Retina (tissue), 1 donor: ENCODE measurements at regions not wholly inside any gene's neighbourhood (a gene's known extent, or its start where the extent isn't known, plus 50 kb on each side); places are given as distances from the start of the nearest gene placed in this dataset.

ENCODE experiments used
- DNase-seq: peaks from one replicate; pipeline ENCODE4 v3.0.0-alpha.2; 2016

DNA sequence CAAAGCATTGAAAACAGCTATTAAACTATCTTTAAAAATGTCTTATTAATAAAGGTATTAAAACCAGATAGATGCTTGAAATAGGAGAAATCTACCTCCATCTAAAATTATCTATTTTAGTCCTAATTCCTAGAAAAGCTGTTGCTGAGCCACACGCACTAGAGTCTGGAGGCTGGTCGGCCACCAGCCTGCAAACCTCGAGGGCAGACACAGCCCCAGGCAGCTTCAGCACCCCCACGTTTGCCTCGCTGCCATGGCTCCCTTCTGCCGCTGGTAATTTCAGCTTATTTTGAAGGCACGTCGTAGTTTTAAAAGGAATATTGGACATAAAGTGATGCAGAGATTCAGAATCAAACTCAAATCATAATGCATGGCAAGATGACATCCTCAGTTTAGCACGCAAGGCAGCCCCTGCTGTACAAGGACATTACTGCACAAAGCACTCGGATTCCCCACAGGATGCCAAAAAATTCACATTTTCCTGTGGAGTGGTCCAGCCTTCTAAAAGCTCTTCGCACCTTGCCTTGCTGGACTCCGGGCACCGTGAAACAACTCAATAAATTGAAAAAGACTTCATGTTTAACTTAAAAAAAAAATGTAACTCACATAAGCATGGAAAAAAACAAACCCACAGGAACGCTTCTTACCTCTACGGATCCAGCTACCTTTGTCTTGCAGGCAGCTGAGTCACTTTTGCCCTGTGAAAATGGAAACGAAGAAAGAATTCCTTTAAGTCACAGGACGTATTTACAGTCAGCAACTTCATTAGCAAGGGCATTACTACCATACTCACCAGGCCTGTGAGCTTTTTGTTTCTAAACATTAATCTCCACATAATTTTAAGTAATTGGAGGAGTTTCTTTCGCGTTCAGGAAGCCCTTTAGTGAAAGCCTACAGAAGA is 143.4 kb upstream of the RPS6KA2 start:
- DNase-seq, result no peak

DNA sequence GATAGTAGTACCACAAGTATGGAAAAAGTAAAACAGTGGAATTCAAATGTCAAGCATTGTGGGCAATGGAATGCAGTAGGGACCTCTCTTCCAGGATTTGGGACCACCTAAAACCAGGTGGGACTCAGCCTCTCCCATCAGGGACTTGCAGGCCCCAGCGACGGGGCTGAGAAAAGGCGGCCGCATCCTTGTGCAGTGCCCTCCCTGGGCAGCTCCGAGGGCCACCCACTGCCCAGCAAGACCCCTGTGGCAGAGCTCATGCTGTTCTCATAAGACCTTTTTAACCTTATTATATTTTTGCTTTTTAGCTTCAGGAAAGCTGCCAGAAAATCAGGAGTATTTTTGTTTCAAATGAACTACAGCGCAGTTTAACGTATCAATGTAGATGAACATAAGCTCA is 142.6 kb upstream of the RPS6KA2 start:
- no peak for DNase-seq

DNA sequence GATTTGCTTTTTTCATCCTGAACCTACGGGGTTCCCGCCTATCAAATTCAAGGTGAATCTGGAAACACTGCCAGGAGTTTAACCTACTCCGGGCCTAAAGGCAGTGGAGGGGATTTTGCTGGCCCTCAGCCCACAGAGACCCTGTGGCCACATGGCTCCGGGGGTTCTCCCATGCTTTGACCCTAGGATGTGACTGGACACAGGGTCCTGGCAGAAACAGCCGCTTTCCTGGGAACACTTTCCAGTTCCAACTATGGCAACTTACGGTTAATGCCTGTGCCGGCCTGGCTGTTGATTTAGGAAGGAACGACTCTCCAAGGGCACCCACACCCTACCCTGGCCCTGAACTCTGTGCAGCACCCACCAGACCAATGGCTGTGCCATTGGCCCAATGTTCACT is 141.7 kb upstream of the RPS6KA2 start:
- DNase-seq, result no peak

DNA sequence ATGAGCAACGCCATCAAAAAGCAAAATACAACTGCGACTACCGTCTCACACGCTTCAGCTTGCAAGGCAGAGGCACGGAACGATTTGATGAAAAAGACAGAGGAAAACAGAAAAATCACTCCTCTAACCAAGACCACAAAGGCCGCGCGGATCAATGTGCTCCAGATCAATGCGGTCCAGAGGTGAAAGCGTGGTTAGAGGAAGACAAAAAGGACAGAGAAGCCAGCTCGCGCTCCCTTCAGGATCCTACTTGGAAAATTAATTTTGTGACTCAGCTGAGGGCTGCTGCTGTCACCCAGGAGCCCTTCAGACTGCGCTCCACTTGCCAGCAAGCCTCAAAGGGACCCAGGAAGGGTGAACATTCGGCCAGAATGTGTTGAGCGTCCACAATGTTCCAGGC is 140.2 kb upstream of the RPS6KA2 start:
- peak; percentile 32 for DNase-seq

DNA sequence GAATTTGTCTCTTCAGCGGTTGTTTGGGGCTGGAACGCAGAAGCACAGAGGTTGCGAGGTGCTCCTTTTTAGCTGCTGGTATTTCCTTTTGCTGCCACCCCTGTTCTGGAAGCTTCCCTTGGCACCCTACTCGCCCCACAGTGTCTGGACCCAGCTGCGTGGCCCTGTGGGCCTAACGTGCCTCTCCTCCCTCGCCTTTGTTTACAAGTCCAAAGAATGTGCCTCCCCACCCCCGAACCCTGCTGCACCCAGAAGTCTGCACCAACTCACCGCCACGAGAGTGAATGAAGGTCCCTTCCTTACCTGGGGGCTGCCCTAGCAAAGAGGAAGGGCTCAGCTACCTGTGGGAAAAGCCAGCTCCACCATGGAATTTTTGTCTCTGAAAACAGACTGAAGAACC is 139.7 kb upstream of the RPS6KA2 start:
- no peak for DNase-seq

DNA sequence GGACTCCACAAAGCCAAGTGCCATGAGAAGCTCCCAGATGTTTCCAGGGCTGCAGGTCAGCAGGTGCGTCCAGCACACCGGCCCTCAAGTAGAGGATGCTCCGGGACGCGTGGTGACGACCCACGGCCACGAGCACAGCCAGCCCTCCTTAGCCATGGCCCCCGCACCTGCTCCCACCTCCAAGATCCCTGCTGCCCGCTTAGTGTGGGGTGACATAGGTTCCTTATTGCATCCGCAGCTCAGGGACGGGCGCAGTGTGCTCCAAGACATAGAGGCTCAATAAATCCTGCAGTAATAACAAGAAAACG is 138.1 kb upstream of the RPS6KA2 start:
- no peak for DNase-seq

DNA sequence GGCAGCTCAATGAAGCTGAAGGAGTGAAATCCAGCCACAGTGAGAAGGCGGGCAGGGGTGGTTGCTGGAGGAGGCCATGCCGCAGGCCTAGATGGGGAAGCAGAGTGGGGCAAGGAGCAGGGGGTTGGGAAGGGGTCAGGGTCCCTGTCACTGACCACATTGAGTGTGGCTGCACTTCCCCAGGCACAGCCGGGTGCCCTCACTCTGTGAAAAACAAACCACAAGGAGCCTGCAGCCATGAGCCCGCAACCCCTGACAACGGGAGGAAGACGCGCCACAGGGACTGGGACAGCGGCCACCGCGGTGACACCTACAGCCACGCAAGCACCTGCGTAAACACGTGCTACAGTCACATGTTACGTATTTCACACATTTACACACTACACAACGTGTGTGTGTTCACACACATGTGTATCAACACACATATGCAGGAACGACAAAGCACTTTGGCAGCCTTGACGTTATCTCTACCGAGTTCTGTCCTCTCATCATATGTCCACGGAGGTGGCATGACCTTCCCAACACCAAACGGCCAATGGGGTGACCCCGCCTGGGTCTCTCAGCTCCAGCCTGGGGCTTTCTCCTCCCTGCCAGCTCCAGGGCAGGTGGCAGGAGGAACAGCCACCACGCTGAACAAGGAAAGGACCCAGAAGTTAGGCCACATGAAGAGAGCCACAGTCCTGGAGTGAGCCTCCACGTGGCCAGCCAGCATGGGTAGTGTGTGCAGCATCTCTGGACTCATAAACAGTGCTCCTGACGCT is 137.6 kb upstream of the RPS6KA2 start:
- no peak for DNase-seq

DNA sequence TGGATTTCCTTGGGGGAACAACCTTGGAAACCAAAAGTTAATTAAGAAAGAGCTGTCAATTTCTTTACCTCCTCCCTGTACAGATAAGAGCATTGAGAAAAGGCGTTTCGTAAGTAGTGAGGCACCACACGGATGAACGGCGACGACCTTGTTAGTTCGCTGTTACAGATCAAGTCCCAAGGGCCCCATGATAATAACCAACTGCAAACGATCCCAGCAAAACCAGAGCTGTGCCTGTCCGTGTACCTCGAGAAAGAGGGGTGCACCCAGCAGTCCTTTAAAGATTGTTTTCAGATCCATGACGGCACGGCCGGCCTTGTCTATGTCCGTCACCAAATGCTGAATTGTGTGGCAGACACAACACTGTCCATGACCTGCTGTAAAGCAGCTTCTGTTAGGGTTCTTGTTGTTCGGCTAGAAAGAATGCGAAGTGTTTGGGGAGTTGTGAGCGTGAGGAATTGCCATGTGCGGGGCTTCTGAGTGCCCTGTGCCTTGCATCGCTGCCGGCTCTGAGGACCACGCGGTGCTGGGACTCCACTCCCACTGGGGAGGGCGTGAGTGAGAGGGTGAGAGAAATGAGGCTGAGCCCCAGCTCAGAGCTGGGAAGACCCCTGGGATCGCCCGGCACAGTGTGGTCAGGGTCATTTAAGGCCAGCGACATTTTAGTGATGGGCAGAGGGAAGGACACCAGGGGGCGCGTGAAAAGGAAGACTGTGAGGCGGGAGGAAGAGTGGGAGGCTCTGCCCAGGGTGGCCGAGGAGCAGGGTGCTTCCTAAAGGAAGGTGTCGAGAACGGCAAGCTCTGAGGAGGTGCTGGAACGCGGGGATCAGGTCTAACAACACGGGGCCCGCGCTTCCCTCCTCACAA is 136.8 kb upstream of the RPS6KA2 start:
- peak; percentile 51 for DNase-seq

DNA sequence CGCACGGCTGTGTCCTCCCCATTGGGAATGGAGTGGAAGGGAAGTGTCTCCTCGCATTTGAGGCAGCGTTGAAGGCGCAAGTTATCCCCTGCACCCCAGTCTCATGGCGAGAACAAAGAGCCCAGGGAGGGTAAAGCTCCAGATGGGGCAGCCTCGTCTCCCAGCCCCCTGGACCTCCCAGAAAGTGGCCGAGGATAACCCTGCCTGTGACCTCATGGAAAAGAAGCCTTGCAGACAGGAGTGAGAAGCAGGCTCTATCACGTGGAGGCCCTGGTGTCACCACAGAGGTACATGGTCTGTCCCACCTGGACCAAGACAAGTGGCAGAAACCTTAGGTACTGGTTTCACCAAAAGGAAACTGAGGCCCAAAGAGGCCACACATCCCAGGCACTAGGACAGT is 134.8 kb upstream of the RPS6KA2 start:
- DNase-seq, result no peak

DNA sequence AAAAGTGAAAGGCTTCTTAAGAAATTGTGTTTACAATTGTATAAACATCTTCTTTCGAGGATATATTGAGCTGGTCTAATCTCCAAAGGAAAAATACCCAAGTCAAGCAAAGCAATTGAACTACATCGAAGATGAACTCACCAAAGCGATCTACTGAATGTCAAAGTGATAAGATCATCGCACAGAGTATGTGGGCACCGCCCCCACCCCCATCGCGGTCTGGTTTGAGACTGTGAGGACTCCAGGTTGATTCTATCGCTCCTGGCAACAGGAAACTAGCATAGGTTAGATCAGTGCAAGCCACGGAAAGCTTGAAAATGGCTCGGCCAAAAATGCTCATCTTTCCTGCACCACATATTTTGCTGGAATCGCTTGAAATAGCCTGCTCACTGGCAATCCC is 133.2 kb upstream of the RPS6KA2 start:
- DNase-seq, result no peak

DNA sequence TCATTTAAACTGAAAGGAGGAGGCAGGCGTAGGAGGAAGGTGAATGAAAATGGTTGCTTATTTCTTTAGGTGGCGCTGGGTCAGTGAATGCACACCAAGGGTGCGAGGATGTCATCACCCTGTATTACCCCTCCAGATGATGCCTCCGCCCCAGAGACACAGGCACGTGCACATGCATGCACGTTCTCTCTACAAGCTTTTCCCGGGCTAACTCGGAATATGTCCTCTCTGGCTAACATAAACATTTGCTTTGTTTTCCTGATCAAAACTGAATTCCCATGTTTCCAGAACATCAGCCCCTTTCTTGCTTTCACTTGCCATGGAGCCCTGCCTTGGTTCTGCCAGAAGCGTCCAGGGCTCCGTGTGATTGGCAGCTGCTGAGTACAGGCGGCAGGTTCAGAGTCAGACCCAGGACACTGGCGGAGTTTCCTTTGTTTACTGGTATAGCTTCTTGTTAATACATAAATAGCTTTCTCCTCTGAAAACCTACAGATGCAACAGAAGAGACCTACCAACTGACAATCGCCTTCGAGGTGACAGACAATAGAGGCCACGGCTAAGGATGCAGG is 131.2 kb upstream of the RPS6KA2 start:
- DNase-seq, result no peak

DNA sequence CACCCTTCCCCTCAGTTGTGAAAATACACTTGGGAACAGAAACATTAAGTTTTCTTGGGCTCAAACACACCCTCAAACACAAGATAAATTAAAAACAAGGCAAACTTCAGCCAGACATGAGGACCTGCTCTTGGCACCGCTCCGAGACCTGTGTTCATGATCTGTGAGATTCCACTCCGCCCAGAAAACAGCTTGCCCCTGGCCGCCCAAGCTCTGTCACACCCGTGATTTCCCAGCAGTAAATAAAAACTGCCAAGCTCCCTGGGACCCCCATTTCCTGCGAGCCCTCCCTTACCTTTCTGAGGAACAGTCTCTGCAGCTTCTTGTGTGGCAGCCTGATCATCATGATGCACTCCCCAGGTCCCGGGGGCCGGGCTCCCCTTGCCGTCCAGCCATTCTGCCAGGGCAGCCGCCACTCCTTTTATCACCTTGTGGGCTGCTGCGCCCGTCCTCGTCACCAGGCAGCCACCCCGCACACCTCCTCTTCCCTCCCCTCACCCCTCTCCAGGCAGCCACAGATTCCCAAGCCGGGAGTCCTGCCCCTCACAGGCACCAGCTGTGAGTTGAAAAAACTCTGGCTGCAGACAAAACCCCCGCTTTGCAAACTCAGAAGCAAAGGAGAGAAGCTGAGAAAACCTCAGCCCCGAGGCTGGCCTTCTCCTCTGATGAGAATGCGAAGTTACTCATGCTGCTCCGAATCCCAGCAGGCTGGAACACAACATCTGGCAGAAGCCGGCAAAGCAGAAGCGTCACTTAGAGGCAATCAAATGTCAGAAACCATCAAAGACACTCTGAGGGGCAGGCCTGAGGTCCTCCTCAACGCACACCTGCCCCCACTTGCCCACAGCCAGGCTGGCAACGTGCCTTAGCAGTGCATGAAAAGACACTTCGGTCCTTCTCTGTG is 130.4 kb upstream of the RPS6KA2 start:
- DNase-seq, result peak; percentile 75

DNA sequence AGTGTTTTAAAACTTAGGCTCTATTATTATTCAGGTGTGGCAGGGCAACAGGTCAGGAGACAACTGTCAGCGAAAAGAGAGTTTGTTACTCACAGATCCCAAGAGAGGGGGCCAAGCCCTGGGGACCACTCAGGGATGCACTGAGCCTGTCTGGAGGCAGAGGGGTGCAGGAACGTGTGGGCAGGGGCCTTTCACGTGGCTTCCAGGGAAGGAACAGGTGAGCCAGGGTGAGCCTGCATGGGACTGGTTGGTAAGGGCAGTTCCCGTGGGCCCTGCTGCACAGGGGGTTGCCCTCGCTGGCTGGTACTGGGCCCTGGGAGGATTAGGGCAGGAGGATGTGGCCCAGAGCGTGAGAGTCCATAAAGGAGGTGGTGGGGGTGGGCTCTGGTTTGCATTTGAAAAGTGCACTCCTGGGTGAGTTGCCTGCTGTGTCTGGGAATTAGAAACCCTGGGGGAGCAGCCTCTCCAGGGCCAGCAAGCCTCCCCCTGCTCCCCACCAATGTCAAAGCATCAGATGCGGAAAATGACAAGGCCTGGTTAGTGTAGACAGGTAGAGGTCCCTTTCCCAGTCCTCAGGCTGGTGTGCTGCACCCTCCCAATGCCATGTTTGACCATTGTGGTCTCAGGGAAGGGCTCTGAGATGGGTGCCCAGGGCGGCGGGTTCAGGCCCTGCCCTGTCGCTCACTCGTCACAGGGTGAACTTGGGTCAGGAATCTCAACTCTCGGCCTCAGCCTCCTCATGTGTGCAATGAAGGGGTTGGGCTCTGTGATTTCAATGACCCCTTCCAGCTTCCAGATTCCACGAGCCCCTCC is 127.4 kb upstream of the RPS6KA2 start:
- DNase-seq, result no peak

DNA sequence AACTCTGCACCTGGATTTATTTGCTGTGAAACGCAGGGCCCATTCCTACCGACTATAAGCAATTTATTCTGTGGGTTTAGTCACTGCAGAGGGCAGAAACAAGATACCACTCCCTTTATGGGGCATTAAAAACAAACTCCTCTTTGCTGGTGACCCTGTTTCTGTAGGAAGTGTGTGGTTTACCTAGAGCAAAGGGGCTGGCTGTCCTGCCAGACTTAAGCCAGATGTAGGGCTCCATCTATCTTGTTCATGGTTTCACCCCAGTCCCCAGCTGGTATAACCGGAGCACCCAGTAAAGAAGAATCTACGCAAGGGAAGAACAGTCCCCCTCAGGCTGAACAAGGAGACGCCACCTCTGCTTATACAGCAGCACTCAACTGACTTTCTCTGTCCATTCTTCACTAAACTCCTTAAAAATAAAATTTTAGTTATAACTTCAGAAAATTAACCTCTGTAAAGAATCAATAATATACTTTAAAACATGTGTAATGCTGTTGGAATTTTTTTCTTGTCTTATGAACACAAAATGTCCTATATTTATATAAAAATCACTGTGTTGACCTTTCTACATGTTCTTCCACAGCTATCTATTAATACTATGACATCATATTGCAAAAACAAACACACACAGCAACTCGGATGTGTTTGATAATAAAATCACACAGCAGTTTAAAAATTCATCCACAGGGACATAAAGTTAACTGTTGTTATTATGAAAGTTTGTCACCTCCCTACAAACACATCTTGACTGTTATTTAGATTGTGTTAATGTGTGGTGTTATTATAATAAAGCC is 126.1 kb upstream of the RPS6KA2 start:
- no peak for DNase-seq

DNA sequence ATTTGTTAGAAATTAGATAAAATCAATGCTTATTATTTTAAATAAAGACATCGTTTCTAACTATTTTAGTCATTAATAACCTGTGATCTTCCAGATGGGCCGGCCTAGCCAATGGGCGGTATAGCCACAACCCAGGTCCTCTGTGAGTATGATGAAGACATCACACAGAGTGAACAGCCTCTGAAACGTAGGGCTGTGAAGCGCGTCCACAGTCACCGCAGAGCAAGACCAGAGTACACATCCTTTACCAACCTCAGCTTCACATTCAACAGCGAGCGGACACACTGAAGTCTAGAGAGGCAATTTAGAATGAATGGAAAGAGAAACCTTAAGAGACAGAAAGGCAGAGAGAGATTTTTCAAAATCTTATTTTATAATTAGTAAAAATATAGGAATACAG is 125.0 kb upstream of the RPS6KA2 start:
- no peak for DNase-seq

DNA sequence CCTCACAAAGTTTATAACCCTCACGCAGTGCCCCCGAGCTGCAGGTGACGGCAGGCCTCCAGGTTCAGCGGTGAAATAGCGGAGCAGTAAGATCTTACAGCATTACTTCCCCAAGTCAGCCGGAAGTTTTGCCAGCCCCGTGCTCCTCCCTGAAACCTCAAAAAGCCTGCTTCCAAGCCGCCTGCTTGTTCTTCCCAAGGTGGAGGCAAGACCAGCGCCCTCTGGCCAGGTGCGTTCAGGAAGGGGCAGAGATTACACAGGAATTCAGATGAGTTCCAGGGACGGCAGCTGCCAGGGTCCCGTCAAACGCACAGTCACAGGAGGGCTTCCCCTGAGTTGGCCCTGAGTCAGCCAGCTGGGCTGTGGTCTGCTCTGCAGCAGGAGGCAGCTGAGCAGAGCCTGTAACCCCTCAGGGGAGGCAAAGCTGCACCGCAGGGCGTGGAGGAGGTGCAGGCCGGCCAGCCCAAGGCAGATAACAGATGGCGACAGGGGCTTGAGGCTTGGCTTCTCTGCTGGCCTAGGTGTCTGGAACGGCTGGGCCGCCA is 124.1 kb upstream of the RPS6KA2 start:
- no peak for DNase-seq

DNA sequence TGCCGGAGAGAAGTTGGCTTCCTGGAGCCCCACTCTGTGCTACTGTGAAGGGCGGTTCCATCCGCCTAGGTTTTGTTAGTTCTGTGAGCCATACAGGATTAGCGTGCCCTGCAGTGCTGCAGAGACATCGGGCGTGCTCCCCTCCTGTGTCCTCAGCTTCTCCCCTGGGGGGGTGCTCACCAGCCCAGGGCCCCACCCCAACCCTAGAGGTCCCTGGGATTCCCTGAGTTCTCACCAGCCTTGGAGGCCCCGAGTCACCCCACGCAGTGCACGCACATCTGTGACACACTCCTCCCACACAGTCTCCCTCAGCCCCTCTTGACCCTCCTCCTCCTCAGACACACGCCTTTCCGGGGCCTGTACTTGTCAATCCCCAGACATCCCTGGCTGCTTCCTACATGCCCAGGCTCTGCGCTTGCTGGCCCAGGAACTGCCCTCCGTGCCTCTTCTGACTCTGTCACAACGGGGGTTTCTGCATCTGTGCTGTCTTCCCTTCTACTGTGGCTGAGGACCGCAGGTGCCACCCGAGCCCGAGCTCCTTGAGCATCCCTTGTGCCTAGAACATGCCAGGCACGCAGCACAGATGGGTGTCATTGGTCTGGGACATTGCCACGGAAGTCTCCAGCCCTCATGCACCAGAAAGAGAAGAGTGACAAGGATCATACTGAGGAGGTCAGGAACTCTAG is 123.2 kb upstream of the RPS6KA2 start:
- DNase-seq, result peak; percentile 21

DNA sequence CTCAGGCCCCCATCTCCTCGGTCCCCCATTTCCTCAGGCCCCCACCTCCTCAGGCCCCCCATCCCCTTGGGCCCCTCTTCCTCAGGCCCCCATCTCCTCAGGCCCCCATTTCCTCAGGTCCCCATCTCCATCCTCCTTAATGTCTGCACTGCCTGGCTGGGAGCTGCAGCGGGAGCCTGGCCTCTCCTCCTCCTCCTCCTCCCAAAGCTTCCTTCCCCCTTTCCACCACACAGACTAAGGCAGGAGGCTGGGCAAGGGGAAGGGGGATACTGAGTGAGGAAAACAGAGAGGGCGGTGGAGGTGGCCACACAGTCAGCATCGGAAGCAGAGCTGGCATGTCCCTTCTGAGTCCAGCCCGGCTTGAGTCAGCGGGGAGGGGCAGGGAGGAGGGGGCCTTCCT is 122.6 kb upstream of the RPS6KA2 start:
- DNase-seq, result no peak
